ENCODE measurements at regions not wholly inside any gene's neighbourhood (a gene's known extent, or its start where the extent isn't known, plus 50 kb on each side); places are given as distances from the start of the nearest gene placed in this dataset.

GRCh38 chr2:234433201-234433600, 63.7 kb downstream of the ARL4C start (continued):
- TF ChIP-seq MBNL3 (CRISPR knock-in tag; conservative IDR thresholded peaks at IDR 0.05) (no peak), ZNF318 (CRISPR knock-in tag; IDR thresholded peaks at IDR 0.05) (no peak), ZBTB37 (CRISPR knock-in tag; IDR thresholded peaks at IDR 0.05) (no peak), ZNF383 (CRISPR knock-in tag; IDR thresholded peaks at IDR 0.05; ENCODE audit: borderline replicate concordance) (no peak), ZNF749 (CRISPR knock-in tag; IDR thresholded peaks at IDR 0.05; ENCODE audit: borderline replicate concordance) (no peak), ZC3H4 (CRISPR knock-in tag; IDR thresholded peaks at IDR 0.05; ENCODE audit: borderline replicate concordance) (no peak), ZNF326 (CRISPR knock-in tag; IDR thresholded peaks at IDR 0.05; ENCODE audit: borderline replicate concordance) (no peak), DMTF1 (CRISPR knock-in tag; IDR thresholded peaks at IDR 0.05) (no peak), E2F5 (CRISPR knock-in tag; conservative IDR thresholded peaks at IDR 0.05) (no peak), HNRNPK (IDR thresholded peaks at IDR 0.05; ENCODE audit: low read depth, low read length, poor library complexity, severe bottlenecking) (no peak), PBX3 (CRISPR knock-in tag; IDR thresholded peaks at IDR 0.05; ENCODE audit: borderline replicate concordance) (no peak), NR2F6 (IDR thresholded peaks at IDR 0.05) (no peak), NR2F6 (CRISPR knock-in tag; IDR thresholded peaks at IDR 0.05) (no peak)

All from HepG2 (cell line).